HepG2 (cell line): ENCODE measurements at regions not wholly inside any gene's neighbourhood (a gene's known extent, or its start where the extent isn't known, plus 50 kb on each side); places are given as distances from the start of the nearest gene placed in this dataset.

Experiments used
- ATAC-seq: fragments of 200-7000 bp; cut with Tn5 transposase; 3 replicates; pipeline ENCODE4 v1.9.1; 2020; ENCODE audit warnings: mild to moderate bottlenecking, moderate library complexity
- BruUV-seq: library from RNA; stranded (reverse); fragments of 400-500 nt; replicated peaks from 2 replicates; lab custom pipeline; 2021; lab: Mats Ljungman, UMichigan
- CTCF ChIA-PET: fragments of 300-600 bp; formaldehyde crosslinking; extraction: SDS; loops from one replicate; lab custom pipeline; 2021; ENCODE audit warnings: low total read pairs, inconsistent platforms, low intra/inter-chr PET ratio; lab: Yijun Ruan, JAX
- POLR2A ChIA-PET: fragments of 350-600 bp; sonication (Branson Sonifier 250); formaldehyde crosslinking; loops from one replicate; lab custom pipeline; 2020; ENCODE audit warnings: antibody characterized with exemption, inconsistent platforms; lab: Yijun Ruan, JAX
- DNase-seq: peaks from one replicate; pipeline ENCODE4 v3.0.0-alpha.2; 2015; ENCODE audit warnings: low spot score
- FAIRE-seq: peaks from 3 replicates; lab custom pipeline; 2011; peaks lifted over from hg19 to GRCh38; lab: Jason Lieb, UNC
- H2AFZ ChIP-seq: one replicate; pipeline ENCODE4 v1.6.1; 2011; ENCODE audit warnings: low read length, inconsistent platforms
- H3K27ac ChIP-seq: fragments of 300-600 bp; 3 replicates; pipeline ENCODE4 v1.8.0; 2011; ENCODE audit warnings: mixed run types, mild to moderate bottlenecking, mixed read lengths, low read length, inconsistent platforms; ENCODE audit not compliant: insufficient read depth; ENCODE audit errors: extremely low read length
- H3K27me3 ChIP-seq, 2 experiments: fragments of 200-600 bp in 1 of 2; 2 replicates in 1 of 2; 3 replicates in 1 of 2; pipeline versions ENCODE4 v1.6.0 to v1.8.0; 2011; ENCODE audit warnings: low read length in 2 of 2, mild to moderate bottlenecking in 2 of 2, moderate library complexity in 2 of 2, inconsistent platforms in 1 of 2; ENCODE audit not compliant: insufficient read depth in 2 of 2, control insufficient read depth in 1 of 2
- H3K36me3 ChIP-seq, 2 experiments: fragments of 200-600 bp in 1 of 2; replicated peaks in 1 of 2; 2 replicates in 1 of 2; 3 replicates in 1 of 2; pipeline versions ENCODE4 v1.5.1 to v1.8.0; 2011; ENCODE audit warnings: low read length in 2 of 2, inconsistent platforms in 1 of 2; ENCODE audit not compliant: insufficient read depth in 2 of 2, control insufficient read depth in 1 of 2
- H3K4me1 ChIP-seq: 2 replicates; pipeline ENCODE4 v1.5.1; 2012; ENCODE audit warnings: low read length, inconsistent platforms; ENCODE audit not compliant: insufficient read depth
- H3K4me2 ChIP-seq: 2 replicates; pipeline ENCODE4 v1.6.0; 2011; ENCODE audit warnings: low read depth, low read length, inconsistent platforms
- H3K4me3 ChIP-seq, 3 experiments: fragments of 200-600 bp in 1 of 3; sonication (generic), shearing (Covaris generic) in 1 of 3; replicated peaks in 1 of 3; 2 replicates each; pipeline ENCODE4 v1.5.1; 2011 to 2016; ENCODE audit warnings: low read length in 3 of 3, inconsistent platforms in 2 of 3, low read depth in 2 of 3, mild to moderate bottlenecking in 2 of 3, control low read depth in 1 of 3, mixed read lengths in 1 of 3; ENCODE audit not compliant: insufficient read depth in 1 of 3
- H3K79me2 ChIP-seq: one replicate; pipeline ENCODE4 v1.6.1; 2011; ENCODE audit warnings: low read length, inconsistent platforms; ENCODE audit not compliant: insufficient read depth
- H3K9ac ChIP-seq: 2 replicates; pipeline ENCODE4 v1.6.0; 2011; ENCODE audit warnings: mild to moderate bottlenecking, low read depth, low read length, inconsistent platforms; ENCODE audit not compliant: insufficient read depth
- H3K9me3 ChIP-seq: 2 replicates; pipeline ENCODE4 v1.5.1; 2012; ENCODE audit warnings: mild to moderate bottlenecking, low read length
- H4K20me1 ChIP-seq: 2 replicates; pipeline ENCODE4 v1.6.0; 2011; ENCODE audit warnings: inconsistent platforms, mild to moderate bottlenecking, low read length, moderate library complexity; ENCODE audit not compliant: insufficient read depth
- ATM ChIP-seq: fragments of 450-650 bp; IDR thresholded peaks from 2 replicates; pipeline ENCODE4 v1.7.1; 2017; ENCODE audit warnings: mild to moderate bottlenecking, borderline replicate concordance
- ATRX ChIP-seq: sonication (generic); formaldehyde crosslinking; IDR thresholded peaks from 2 replicates; pipeline ENCODE4 v1.4.0; 2020; ENCODE audit warnings: missing genetic modification reagents, borderline replicate concordance
- MAFF ChIP-seq: IDR thresholded peaks from 2 replicates; pipeline ENCODE4 v1.6.1; 2011; ENCODE audit warnings: low read depth, low read length, improper control_type of control experiment
- MAFK ChIP-seq, 2 experiments: IDR thresholded peaks in 1 of 2; conservative IDR thresholded peaks in 1 of 2; 2 replicates each; pipeline ENCODE4 v1.6.1; 2011; ENCODE audit warnings: improper control_type of control experiment in 2 of 2, low read length in 2 of 2
- MAZ ChIP-seq, 2 experiments: sonication (generic) in 1 of 2; formaldehyde crosslinking in 1 of 2; IDR thresholded peaks; 2 replicates each; pipeline versions ENCODE4 v1.5.0 to v1.6.1; 2012 to 2020; ENCODE audit warnings: low read depth in 2 of 2, mild to moderate bottlenecking in 2 of 2, borderline replicate concordance in 1 of 2, improper control_type of control experiment in 1 of 2, low read length in 1 of 2, missing genetic modification reagents in 1 of 2, moderate library complexity in 1 of 2
- PLSCR1 ChIP-seq: sonication (generic); formaldehyde crosslinking; IDR thresholded peaks from 2 replicates; pipeline ENCODE4 v1.5.0; 2020; ENCODE audit warnings: missing genetic modification reagents, mild to moderate bottlenecking, borderline replicate concordance
- ZBTB8A ChIP-seq: sonication (generic); formaldehyde crosslinking; IDR thresholded peaks from 2 replicates; pipeline ENCODE4 v1.4.0; 2020; ENCODE audit warnings: mild to moderate bottlenecking, low read depth, missing genetic modification reagents, borderline replicate concordance
- ZFP91 ChIP-seq: sonication (generic); formaldehyde crosslinking; IDR thresholded peaks from 2 replicates; pipeline ENCODE4 v1.9.0; 2022; ENCODE audit warnings: missing genetic modification reagents, mild to moderate bottlenecking, borderline replicate concordance
- ZNF512 ChIP-seq: sonication (generic); formaldehyde crosslinking; IDR thresholded peaks from 2 replicates; pipeline ENCODE4 v1.4.0; 2020; ENCODE audit warnings: mild to moderate bottlenecking, missing genetic modification reagents
- ZNF607 ChIP-seq: sonication (generic); formaldehyde crosslinking; IDR thresholded peaks from 2 replicates; pipeline ENCODE4 v1.5.1; 2020; ENCODE audit warnings: missing genetic modification reagents, mild to moderate bottlenecking, borderline replicate concordance
- ZNF850 ChIP-seq: sonication (generic); formaldehyde crosslinking; conservative IDR thresholded peaks from 2 replicates; pipeline ENCODE4 v1.9.0; 2021; ENCODE audit warnings: mild to moderate bottlenecking, missing genetic modification reagents
- WGBS: methylation state at CpG from one replicate; pipeline ENCODE4 v1.1.6; 2017; ENCODE audit warnings: low lambda C conversion rate; 5-methylcytosine and 5-hydroxymethylcytosine counted together
- in situ Hi-C: cut with HindIII; loops from 2 replicates; pipeline ENCODE4 v1.10.0; 2017; ENCODE audit warnings: low pct_unique_long_range_greater_than_20kb; ENCODE audit not compliant: extremely low pct_ligation_motif_present
- intact Hi-C: fragments of 100-400 bp; cut with micrococcal nuclease; formaldehyde crosslinking; loops from one replicate; pipeline ENCODE4 v1.10.0; 2022; ENCODE audit not compliant: unreplicated experiment
- TF ChIP-seq, protein P1 (sequence below): IDR thresholded peaks from 2 replicates; pipeline ENCODE4 v1.6.1; 2012; ENCODE audit warnings: low read depth, low read length, improper control_type of control experiment

DNA sequence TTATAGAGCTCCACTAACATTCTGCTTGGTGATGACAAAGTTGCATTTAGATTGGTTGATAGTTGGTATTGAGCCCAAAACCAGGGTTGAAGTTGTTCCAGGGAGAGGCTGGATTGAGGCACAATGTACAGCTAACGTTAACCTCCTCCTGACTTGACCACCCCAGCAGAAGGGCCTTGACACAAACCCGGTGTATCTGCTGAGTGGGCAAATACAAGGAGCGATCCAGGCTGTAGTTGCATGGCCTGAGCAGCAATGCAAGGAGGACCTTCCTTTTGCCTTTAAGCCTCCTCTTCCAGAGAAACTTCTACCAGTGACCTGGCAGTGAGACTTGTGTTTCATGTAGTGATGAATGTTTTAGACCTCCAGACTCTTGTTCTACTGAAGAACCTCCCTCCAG lies 66.2 kb upstream of the GAS1 start:
- Histone ChIP-seq H4K20me1 (no peaks in the 10 kb centered on the region), H3K27me3 (0 out of 5 replicates have a peak, but pooled peaks cover 0 to 3% of the 10 kb centered on the region in 2 experiments), H3K4me2 (no peak overlapping the region), H3K4me3 (no peak overlapping the region), H3K36me3 (no peaks in the 10 kb centered on the region), H3K4me1 (no peaks in the 10 kb centered on the region), H3K27ac (no peak overlapping the region)
- BruUV-seq: no TSS peak
- in situ Hi-C loops: no loop called here
- WGBS: 0% methylated on average over 2 of the region's 3 CpGs
- CTCF ChIA-PET: no interaction called here
- no peak for ATAC-seq
- TF ChIP-seq MAFF: peak; percentile 79
- TF ChIP-seq MAFK (conservative IDR thresholded peaks at IDR 0.05 in 1 of 2, IDR thresholded peaks at IDR 0.05 in 1 of 2; ENCODE audit: low read length in 2 of 2): peak; percentile 77 to 82
- no peak for TF ChIP-seq ATRX
- no peak for TF ChIP-seq ZNF607
- TF ChIP-seq, protein P1, sequence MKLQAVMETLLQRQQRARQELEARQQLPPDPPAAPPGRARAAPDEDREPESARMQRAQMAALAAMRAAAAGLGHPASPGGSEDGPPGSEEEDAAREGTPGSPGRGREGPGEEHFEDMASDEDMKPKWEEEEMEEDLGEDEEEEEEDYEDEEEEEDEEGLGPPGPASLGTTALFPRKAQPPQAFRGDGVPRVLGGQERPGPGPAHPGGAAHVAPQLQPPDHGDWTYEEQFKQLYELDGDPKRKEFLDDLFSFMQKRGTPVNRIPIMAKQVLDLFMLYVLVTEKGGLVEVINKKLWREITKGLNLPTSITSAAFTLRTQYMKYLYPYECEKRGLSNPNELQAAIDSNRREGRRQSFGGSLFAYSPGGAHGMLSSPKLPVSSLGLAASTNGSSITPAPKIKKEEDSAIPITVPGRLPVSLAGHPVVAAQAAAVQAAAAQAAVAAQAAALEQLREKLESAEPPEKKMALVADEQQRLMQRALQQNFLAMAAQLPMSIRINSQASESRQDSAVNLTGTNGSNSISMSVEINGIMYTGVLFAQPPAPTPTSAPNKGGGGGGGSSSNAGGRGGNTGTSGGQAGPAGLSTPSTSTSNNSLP: no peak
- TF ChIP-seq, all 625 proteins: peak for 2
- intact Hi-C loops: no loop called here
- Histone ChIP-seq H2AFZ (no peak overlapping the region), H3K9me3 (no peaks in the 10 kb centered on the region), H3K79me2 (no peaks in the 10 kb centered on the region), H3K9ac (no peak overlapping the region)
- FAIRE-seq (no peak), DNase-seq (no peak)
- POLR2A ChIA-PET: no interaction called here

GRCh38 chr9:87014436-87014835 lies 67.1 kb upstream of the GAS1 start:
- ChIA-PET POLR2A (no interaction called here), CTCF (no interaction called here)
- Histone ChIP-seq H2AFZ (no peak overlapping the region), H3K4me1 (no peaks in the 10 kb centered on the region), H3K9ac (no peak overlapping the region), H3K27ac (no peak overlapping the region), H3K9me3 (no peaks in the 10 kb centered on the region), H3K4me2 (no peak overlapping the region), H3K36me3 (no peaks in the 10 kb centered on the region), H3K4me3 (no peak overlapping the region), H4K20me1 (no peaks in the 10 kb centered on the region), H3K27me3 (0 out of 5 replicates have a peak, but pooled peaks cover 0 to 3% of the 10 kb centered on the region in 2 experiments), H3K79me2 (no peaks in the 10 kb centered on the region)
- in situ Hi-C loops: no loop called here
- intact Hi-C loops: no loop called here
- ATAC-seq (no peak), FAIRE-seq (no peak), DNase-seq (no peak)
- BruUV-seq: no TSS peak
- WGBS: 0% methylated on average over 1 of the region's 1 CpG
- TF ChIP-seq ZNF850 (CRISPR knock-in tag) (no peak), ZBTB8A (CRISPR knock-in tag) (no peak), PLSCR1 (CRISPR knock-in tag) (no peak), MAZ (IDR thresholded peaks at IDR 0.05; ENCODE audit: borderline replicate concordance, low read depth, low read length) (no peak), MAZ (CRISPR knock-in tag; IDR thresholded peaks at IDR 0.05; ENCODE audit: low read depth) (no peak), ZFP91 (no peak), ATM (no peak), ZNF512 (CRISPR knock-in tag) (no peak)
